ENCODE measurements at regions not wholly inside any gene's neighbourhood (a gene's known extent, or its start where the extent isn't known, plus 50 kb on each side); places are given as distances from the start of the nearest gene placed in this dataset.

GRCh38 chr13:95391785-95392184 is 90.5 kb upstream of the ABCC4 start:
- no peak for TF ChIP-seq CTCF (IDR thresholded peaks at IDR 0.05)
- TF ChIP-seq POLR2A (IDR thresholded peaks at IDR 0.05) = no peak

Data from Peyer's patch (tissue), 4 donors.